ENCODE measurements at regions not wholly inside any gene's neighbourhood (a gene's known extent, or its start where the extent isn't known, plus 50 kb on each side); places are given as distances from the start of the nearest gene placed in this dataset.

DNA sequence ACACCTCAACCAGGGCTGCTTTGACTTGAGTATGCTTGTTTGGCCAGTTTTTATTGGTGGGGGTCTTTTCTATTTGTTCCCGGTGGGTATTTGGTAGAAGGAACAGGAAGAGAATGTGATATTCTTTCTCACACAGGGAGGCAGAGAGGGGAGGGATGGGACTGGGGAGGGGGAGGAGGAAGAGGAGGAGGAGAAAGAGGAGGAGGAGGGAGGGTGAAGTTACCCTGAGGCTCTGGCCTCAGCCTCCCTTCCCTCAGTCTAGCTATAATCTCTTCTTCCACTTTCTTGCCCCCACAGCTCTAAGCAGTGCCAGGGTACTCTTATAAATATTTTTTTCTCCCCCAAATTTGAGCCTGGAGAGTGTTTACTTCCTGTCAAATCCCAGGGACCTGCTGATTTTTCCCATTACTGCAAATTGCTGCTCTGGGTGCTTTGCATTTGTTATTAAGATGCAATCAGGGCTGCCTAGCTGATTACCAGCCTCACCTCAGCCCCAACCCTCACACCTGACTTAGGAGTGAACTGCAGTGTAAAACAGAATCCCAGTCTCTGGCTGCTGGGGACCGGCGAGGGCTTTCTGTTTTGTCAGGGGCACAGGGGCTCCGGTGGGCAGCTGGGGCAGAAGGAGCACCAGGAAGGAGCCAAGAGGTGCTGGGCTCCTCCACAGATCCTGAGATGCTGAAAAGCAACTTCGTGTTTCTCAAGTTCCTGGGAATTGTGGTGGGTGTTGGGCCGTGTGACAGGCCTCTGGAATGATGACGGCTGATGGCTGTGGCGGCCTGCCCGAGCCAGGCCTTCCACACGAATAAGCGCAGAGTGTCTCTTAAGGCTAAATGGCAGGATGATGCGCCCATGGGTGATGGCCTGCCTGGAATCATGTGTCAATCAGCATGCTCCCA lies 141.4 kb downstream of the CD83 start:
- no peak overlapping the region for H3K4me3 ChIP-seq (ENCODE audit: low read length)
- H3K79me2 ChIP-seq (replicated peaks; ENCODE audit: insufficient read depth, low read length), result no peaks in the 10 kb centered on the region
- peak overlapping the region; percentile 43 for H3K9ac ChIP-seq (ENCODE audit: low read length)
- peak overlapping the region; percentile 58 for H3K27ac ChIP-seq (ENCODE audit: low read length)
- no peaks in the 10 kb centered on the region for H3K36me3 ChIP-seq (ENCODE audit: insufficient read depth, low read length)
- H3K9me3 ChIP-seq (ENCODE audit: low read length), result peaks cover 2% of the 10 kb centered on the region
- no peaks in the 10 kb centered on the region for H3K27me3 ChIP-seq (ENCODE audit: insufficient read depth, low read depth, low read length)
- peak overlapping the region; percentile 30 for H2AFZ ChIP-seq (ENCODE audit: low read depth, low read length)
- TF ChIP-seq TAF1 (IDR thresholded peaks at IDR 0.05; ENCODE audit: low read depth), result no peak
- TF ChIP-seq, protein P1, sequence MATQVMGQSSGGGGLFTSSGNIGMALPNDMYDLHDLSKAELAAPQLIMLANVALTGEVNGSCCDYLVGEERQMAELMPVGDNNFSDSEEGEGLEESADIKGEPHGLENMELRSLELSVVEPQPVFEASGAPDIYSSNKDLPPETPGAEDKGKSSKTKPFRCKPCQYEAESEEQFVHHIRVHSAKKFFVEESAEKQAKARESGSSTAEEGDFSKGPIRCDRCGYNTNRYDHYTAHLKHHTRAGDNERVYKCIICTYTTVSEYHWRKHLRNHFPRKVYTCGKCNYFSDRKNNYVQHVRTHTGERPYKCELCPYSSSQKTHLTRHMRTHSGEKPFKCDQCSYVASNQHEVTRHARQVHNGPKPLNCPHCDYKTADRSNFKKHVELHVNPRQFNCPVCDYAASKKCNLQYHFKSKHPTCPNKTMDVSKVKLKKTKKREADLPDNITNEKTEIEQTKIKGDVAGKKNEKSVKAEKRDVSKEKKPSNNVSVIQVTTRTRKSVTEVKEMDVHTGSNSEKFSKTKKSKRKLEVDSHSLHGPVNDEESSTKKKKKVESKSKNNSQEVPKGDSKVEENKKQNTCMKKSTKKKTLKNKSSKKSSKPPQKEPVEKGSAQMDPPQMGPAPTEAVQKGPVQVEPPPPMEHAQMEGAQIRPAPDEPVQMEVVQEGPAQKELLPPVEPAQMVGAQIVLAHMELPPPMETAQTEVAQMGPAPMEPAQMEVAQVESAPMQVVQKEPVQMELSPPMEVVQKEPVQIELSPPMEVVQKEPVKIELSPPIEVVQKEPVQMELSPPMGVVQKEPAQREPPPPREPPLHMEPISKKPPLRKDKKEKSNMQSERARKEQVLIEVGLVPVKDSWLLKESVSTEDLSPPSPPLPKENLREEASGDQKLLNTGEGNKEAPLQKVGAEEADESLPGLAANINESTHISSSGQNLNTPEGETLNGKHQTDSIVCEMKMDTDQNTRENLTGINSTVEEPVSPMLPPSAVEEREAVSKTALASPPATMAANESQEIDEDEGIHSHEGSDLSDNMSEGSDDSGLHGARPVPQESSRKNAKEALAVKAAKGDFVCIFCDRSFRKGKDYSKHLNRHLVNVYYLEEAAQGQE (IDR thresholded peaks at IDR 0.05; ENCODE audit: borderline replicate concordance), result peak; percentile 46
- H4K20me1 ChIP-seq (ENCODE audit: insufficient read depth), result no peaks in the 10 kb centered on the region
- H3F3A ChIP-seq (ENCODE audit: insufficient read depth, low read length, poor library complexity, severe bottlenecking), result no peaks in the 10 kb centered on the region
- H3K9me2 ChIP-seq (ENCODE audit: insufficient read depth, low read length), result no peaks in the 10 kb centered on the region
- H3K4me2 ChIP-seq (ENCODE audit: low read length), result no peak overlapping the region

DNA sequence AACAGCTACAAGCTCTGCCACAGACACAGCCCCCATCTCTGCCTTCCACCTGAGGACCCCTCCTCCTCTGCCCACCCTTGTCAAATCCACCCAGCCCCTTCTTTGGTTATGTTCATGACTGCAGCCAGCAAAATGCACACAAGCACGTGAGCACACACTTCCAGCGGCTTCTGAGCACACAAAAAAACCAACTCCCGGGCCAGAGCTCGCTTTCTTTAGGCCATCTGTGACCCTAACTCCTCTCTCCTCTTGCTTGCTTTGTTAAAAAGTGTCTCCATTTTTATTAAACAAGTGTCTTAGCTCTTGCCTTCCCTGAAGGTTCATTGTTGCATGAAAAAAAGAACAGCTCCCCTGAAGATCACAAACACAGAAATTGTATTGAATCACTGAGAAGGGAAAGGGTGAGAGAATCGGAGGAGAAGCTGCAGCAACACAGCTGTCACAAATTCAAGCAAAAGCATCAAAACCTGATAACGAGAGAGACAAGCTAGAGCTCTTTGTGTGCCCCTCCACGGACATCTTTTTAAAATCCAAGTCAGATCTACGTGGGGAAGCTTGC lies 142.1 kb downstream of the CD83 start:
- Histone ChIP-seq H3K9me2 (ENCODE audit: insufficient read depth, low read length) (no peaks in the 10 kb centered on the region), H3K79me2 (replicated peaks; ENCODE audit: insufficient read depth, low read length) (no peaks in the 10 kb centered on the region), H4K20me1 (ENCODE audit: insufficient read depth) (no peaks in the 10 kb centered on the region), H3K4me3 (ENCODE audit: low read length) (no peak overlapping the region), H2AFZ (ENCODE audit: low read depth, low read length) (peak overlapping the region; percentile 30), H3K27ac (ENCODE audit: low read length) (peak overlapping the region; percentile 58), H3K9me3 (ENCODE audit: low read length) (peaks cover 7% of the 10 kb centered on the region), H3F3A (ENCODE audit: insufficient read depth, low read length, poor library complexity, severe bottlenecking) (no peaks in the 10 kb centered on the region), H3K36me3 (ENCODE audit: insufficient read depth, low read length) (no peaks in the 10 kb centered on the region), H3K4me2 (ENCODE audit: low read length) (no peak overlapping the region), H3K27me3 (ENCODE audit: insufficient read depth, low read depth, low read length) (no peaks in the 10 kb centered on the region), H3K9ac (ENCODE audit: low read length) (peak overlapping the region; percentile 43)
- TF ChIP-seq MXI1 (conservative IDR thresholded peaks at IDR 0.05; ENCODE audit: poor library complexity, severe bottlenecking), result no peak
- TF ChIP-seq, protein P1 (IDR thresholded peaks at IDR 0.05; ENCODE audit: borderline replicate concordance), result no peak
- TF ChIP-seq, protein P2, sequence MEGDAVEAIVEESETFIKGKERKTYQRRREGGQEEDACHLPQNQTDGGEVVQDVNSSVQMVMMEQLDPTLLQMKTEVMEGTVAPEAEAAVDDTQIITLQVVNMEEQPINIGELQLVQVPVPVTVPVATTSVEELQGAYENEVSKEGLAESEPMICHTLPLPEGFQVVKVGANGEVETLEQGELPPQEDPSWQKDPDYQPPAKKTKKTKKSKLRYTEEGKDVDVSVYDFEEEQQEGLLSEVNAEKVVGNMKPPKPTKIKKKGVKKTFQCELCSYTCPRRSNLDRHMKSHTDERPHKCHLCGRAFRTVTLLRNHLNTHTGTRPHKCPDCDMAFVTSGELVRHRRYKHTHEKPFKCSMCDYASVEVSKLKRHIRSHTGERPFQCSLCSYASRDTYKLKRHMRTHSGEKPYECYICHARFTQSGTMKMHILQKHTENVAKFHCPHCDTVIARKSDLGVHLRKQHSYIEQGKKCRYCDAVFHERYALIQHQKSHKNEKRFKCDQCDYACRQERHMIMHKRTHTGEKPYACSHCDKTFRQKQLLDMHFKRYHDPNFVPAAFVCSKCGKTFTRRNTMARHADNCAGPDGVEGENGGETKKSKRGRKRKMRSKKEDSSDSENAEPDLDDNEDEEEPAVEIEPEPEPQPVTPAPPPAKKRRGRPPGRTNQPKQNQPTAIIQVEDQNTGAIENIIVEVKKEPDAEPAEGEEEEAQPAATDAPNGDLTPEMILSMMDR (IDR thresholded peaks at IDR 0.05; ENCODE audit: poor library complexity, severe bottlenecking), result no peak
- no peak for TF ChIP-seq SMC3 (conservative IDR thresholded peaks at IDR 0.05; ENCODE audit: poor library complexity)
- no peak for TF ChIP-seq EZH2 (IDR thresholded peaks at IDR 0.05; ENCODE audit: borderline replicate concordance, insufficient read depth, low read length, poor library complexity, severe bottlenecking)
- TF ChIP-seq RAD21 (conservative IDR thresholded peaks at IDR 0.05), result no peak
- TF ChIP-seq TAF1 (IDR thresholded peaks at IDR 0.05; ENCODE audit: low read depth), result no peak
- no peak for TF ChIP-seq POLR2AphosphoS5 (IDR thresholded peaks at IDR 0.05)
